Sigmoid colon (tissue), 6 donors: ENCODE measurements at regions not wholly inside any gene's neighbourhood (a gene's known extent, or its start where the extent isn't known, plus 50 kb on each side); places are given as distances from the start of the nearest gene placed in this dataset.
"Not testable (repeated sequence)": the region's sequence is repeated elsewhere in the genome, so short reads cannot be mapped to it uniquely, and the experiment has no call there.

Experiments
- DNase-seq: peaks from one replicate; pipeline ENCODE4 v3.0.0-alpha.2; 2019
- H3K27ac ChIP-seq, 4 donors: fragments of 200-600 bp; sonication (generic); one replicate each; pipeline ENCODE4 v1.5.1; 2016 to 2019; ENCODE audit warnings: mild to moderate bottlenecking in 1 of 4
- H3K27me3 ChIP-seq, 3 donors: fragments of 200-600 bp; sonication (generic); one replicate each; pipeline ENCODE4 v1.5.1; 2019; ENCODE audit warnings: mild to moderate bottlenecking in 1 of 3
- H3K36me3 ChIP-seq, 4 donors: fragments of 200-600 bp; sonication (generic); one replicate each; pipeline ENCODE4 v1.5.1; 2016 to 2019
- H3K4me1 ChIP-seq, 4 donors: fragments of 200-600 bp; sonication (generic); one replicate each; pipeline ENCODE4 v1.5.1; 2017 to 2019
- H3K4me3 ChIP-seq, 4 donors: fragments of 200-600 bp; sonication (generic); one replicate each; pipeline ENCODE4 v1.5.1; 2017 to 2019; ENCODE audit warnings: mild to moderate bottlenecking in 2 of 4, moderate library complexity in 1 of 4
- H3K9me3 ChIP-seq, 4 donors: fragments of 200-600 bp in 3 of 4; sonication (generic) in 3 of 4; one replicate each; pipeline versions ENCODE4 v1.5.1 to v1.6.1; 2013 to 2019
- EP300 ChIP-seq, 4 donors: sonication (generic); formaldehyde crosslinking; IDR thresholded peaks; one replicate each; pipeline ENCODE4 v1.6.1; 2017; ENCODE audit warnings: antibody characterized with exemption in 4 of 4
- POLR2A ChIP-seq, 2 donors: fragments of 450-650 bp; IDR thresholded peaks; one replicate each; pipeline ENCODE4 v1.6.1; 2016; ENCODE audit warnings: antibody characterized with exemption in 2 of 2, mild to moderate bottlenecking in 2 of 2, moderate library complexity in 2 of 2
- POLR2AphosphoS5 ChIP-seq, 4 donors: sonication (generic); formaldehyde crosslinking; IDR thresholded peaks; one replicate each; pipeline ENCODE4 v1.6.1; 2017; ENCODE audit warnings: antibody characterized with exemption in 4 of 4
- WGBS, 2 donors: extraction: QIAGEN DNeasy Blood & Tissue Kit; methylation state at CpG; one replicate each; pipeline ENCODE4 v1.1.7; 2013; 5-methylcytosine and 5-hydroxymethylcytosine counted together
- intact Hi-C: fragments of 100-400 bp; cut with DNase I; formaldehyde crosslinking; loops from one replicate; pipeline ENCODE4 v1.15.1; 2023
- TF ChIP-seq, protein P1 (sequence below), 4 experiments: fragments of 450-650 bp in 3 of 4; fragments of 200-600 bp in 1 of 4; IDR thresholded peaks; one replicate each; pipeline ENCODE4 v1.5.1; 2016 to 2019; ENCODE audit warnings: antibody characterized with exemption in 4 of 4, mild to moderate bottlenecking in 3 of 4, moderate library complexity in 2 of 4
- donor health status: healthy with polysubstance abuse.
- donor health status: healthy.

- DNase-seq, H3K36me3 ChIP-seq, H3K27me3 ChIP-seq, intact Hi-C loops, H3K4me1 ChIP-seq, H3K4me3 ChIP-seq, H3K9me3 ChIP-seq, H3K27ac ChIP-seq: not testable (repeated sequence)
- WGBS, 2 donors = 48 to 59% methylated on average over 8 of the region's 8 CpGs
Measured at GRCh38 chr10:78096486-78096885, 62.8 kb downstream of the RPS24 start.

DNA sequence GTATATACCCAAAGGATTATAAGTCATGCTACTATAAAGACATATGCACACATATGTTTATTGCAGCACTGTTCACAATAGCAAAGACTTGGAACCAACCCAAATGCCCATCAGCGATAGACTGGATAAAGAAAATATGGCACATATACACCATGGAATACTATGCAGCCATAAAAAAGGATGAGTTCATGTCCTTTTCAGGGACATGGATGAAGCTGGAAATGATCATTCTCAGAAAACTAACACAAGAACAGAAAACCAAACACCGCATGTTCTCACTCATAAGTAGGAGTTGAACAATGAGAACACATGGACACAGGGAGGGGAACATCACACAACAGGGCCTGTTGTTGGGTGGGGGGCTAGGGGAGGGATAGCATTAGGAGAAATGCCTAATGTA lies 68.9 kb downstream of the RPS24 start:
- H3K36me3 ChIP-seq, H3K4me1 ChIP-seq, DNase-seq, H3K4me3 ChIP-seq, H3K9me3 ChIP-seq, intact Hi-C loops, H3K27ac ChIP-seq, H3K27me3 ChIP-seq: not testable (repeated sequence)
- 94 to 97% methylated on average over 2 of the region's 2 CpGs for WGBS, 2 donors

DNA sequence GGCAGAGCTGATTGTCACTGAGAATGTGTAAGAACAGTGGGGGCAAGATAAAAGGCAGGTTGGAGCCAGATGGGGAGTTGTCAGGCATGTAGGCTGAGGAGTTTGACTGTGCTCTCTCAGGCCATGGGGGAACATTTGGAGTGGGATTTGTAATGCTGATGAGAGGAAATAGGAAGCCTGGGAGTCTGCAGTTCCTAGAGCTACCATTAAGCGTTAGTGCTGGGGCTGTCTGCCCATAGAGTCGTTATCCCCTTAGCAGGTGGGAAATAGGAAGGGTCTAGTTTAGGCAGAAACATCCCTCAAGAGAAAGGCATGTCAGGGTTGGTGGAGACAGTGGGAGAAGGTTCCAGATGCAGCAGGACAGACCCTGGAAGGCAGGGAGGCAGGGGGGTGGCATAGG lies 75.5 kb downstream of the RPS24 start:
- no peak overlapping the region for H3K27ac ChIP-seq
- no peaks in the 10 kb centered on the region for H3K27me3 ChIP-seq
- intact Hi-C loops = no loop called here
- no peaks in the 10 kb centered on the region for H3K9me3 ChIP-seq
- TF ChIP-seq, protein P1, sequence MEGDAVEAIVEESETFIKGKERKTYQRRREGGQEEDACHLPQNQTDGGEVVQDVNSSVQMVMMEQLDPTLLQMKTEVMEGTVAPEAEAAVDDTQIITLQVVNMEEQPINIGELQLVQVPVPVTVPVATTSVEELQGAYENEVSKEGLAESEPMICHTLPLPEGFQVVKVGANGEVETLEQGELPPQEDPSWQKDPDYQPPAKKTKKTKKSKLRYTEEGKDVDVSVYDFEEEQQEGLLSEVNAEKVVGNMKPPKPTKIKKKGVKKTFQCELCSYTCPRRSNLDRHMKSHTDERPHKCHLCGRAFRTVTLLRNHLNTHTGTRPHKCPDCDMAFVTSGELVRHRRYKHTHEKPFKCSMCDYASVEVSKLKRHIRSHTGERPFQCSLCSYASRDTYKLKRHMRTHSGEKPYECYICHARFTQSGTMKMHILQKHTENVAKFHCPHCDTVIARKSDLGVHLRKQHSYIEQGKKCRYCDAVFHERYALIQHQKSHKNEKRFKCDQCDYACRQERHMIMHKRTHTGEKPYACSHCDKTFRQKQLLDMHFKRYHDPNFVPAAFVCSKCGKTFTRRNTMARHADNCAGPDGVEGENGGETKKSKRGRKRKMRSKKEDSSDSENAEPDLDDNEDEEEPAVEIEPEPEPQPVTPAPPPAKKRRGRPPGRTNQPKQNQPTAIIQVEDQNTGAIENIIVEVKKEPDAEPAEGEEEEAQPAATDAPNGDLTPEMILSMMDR (IDR thresholded peaks at IDR 0.05) = no peak
- TF ChIP-seq EP300 (IDR thresholded peaks at IDR 0.05) (no peak), POLR2A (IDR thresholded peaks at IDR 0.05) (no peak), POLR2AphosphoS5 (IDR thresholded peaks at IDR 0.05) (no peak)
- DNase-seq = no peak
- H3K4me3 ChIP-seq = no peak overlapping the region
- H3K4me1 ChIP-seq = no peaks in the 10 kb centered on the region
- 38 to 39% methylated on average over 2 of the region's 2 CpGs for WGBS, 2 donors
- no peaks in the 10 kb centered on the region for H3K36me3 ChIP-seq

GRCh38 chr10:78115135-78115853 lies 81.6 kb downstream of the RPS24 start:
- H3K9me3 ChIP-seq = peaks cover 0 to 2% (median under 1%) of the 10 kb centered on the region in 4 donors
- TF ChIP-seq POLR2A (IDR thresholded peaks at IDR 0.05) (no peak), POLR2AphosphoS5 (IDR thresholded peaks at IDR 0.05) (no peak), EP300 (IDR thresholded peaks at IDR 0.05) (no peak)
- TF ChIP-seq, protein P1 (IDR thresholded peaks at IDR 0.05) = no peak
- H3K4me1 ChIP-seq = no peaks in the 10 kb centered on the region
- DNase-seq = no peak
- 34 to 56% methylated on average over 7 of the region's 7 CpGs for WGBS, 2 donors
- intact Hi-C loops = no loop called here
- H3K27ac ChIP-seq = no peak overlapping the region
- no peaks in the 10 kb centered on the region for H3K36me3 ChIP-seq
- no peak overlapping the region for H3K4me3 ChIP-seq
- no peaks in the 10 kb centered on the region for H3K27me3 ChIP-seq

DNA sequence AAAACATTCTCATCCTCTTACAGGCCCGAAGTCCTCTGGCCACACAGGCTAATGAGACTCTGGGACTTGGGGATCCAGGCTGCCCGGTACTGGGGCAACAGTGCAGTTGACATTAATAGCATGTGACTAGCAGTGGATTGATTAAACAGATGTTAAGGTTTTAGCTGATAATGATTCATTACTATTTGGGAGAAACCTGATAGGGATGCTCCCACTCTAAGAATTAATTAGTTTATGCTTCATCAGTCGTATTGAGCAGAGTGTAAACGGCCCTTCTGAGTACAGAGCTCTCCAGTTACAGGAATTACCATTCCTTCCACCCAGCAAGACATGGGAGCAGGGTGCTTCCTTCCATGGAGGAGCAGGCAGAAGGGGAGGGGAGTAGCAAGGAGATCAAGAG lies 82.7 kb downstream of the RPS24 start:
- Histone ChIP-seq H3K4me1 (no peaks in the 10 kb centered on the region), H3K4me3 (no peak overlapping the region), H3K27me3 (no peaks in the 10 kb centered on the region), H3K27ac (no peak overlapping the region), H3K36me3 (no peaks in the 10 kb centered on the region), H3K9me3 (peaks cover 0 to 2% (median 1%) of the 10 kb centered on the region in 4 donors)
- TF ChIP-seq EP300 (IDR thresholded peaks at IDR 0.05) (no peak), POLR2AphosphoS5 (IDR thresholded peaks at IDR 0.05) (no peak), POLR2A (IDR thresholded peaks at IDR 0.05) (no peak)
- TF ChIP-seq, protein P1 (IDR thresholded peaks at IDR 0.05) = no peak
- DNase-seq = no peak
- WGBS, 2 donors = 79 to 81% methylated on average over 4 of the region's 4 CpGs
- intact Hi-C loops = no loop called here

DNA sequence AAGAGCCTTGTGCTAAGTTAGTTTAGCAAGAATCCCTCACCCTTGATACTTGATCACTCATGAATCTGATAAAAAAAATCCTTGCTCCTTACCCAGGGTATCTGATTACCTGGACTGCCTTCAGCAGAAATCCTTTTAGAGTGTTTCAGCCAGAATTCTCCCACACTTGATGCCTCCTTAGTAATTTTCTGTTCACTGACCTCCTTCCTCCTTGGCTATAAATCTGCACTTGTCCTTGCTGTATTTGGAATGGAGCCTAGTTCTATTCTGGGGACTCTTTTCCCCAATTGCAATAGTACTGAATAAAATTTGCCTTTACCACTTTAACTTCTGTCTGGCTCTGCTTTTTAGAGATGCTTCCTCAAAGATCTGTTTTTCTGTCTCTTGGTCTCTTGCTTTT lies 84.9 kb downstream of the RPS24 start:
- TF ChIP-seq POLR2A (IDR thresholded peaks at IDR 0.05) (no peak), EP300 (IDR thresholded peaks at IDR 0.05) (no peak), POLR2AphosphoS5 (IDR thresholded peaks at IDR 0.05) (no peak)
- TF ChIP-seq, protein P1 (IDR thresholded peaks at IDR 0.05) = no peak
- DNase-seq = no peak
- Histone ChIP-seq H3K9me3 (peaks cover 0 to 12% (median 8%) of the 10 kb centered on the region in 4 donors), H3K36me3 (no peaks in the 10 kb centered on the region), H3K27ac (no peak overlapping the region), H3K27me3 (no peaks in the 10 kb centered on the region), H3K4me1 (no peaks in the 10 kb centered on the region), H3K4me3 (no peak overlapping the region)
- intact Hi-C loops = no loop called here
